ENCODE measurements at regions not wholly inside any gene's neighbourhood (a gene's known extent, or its start where the extent isn't known, plus 50 kb on each side); places are given as distances from the start of the nearest gene placed in this dataset.
"Not testable (repeated sequence)": the region's sequence is repeated elsewhere in the genome, so short reads cannot be mapped to it uniquely, and the experiment has no call there.

DNA sequence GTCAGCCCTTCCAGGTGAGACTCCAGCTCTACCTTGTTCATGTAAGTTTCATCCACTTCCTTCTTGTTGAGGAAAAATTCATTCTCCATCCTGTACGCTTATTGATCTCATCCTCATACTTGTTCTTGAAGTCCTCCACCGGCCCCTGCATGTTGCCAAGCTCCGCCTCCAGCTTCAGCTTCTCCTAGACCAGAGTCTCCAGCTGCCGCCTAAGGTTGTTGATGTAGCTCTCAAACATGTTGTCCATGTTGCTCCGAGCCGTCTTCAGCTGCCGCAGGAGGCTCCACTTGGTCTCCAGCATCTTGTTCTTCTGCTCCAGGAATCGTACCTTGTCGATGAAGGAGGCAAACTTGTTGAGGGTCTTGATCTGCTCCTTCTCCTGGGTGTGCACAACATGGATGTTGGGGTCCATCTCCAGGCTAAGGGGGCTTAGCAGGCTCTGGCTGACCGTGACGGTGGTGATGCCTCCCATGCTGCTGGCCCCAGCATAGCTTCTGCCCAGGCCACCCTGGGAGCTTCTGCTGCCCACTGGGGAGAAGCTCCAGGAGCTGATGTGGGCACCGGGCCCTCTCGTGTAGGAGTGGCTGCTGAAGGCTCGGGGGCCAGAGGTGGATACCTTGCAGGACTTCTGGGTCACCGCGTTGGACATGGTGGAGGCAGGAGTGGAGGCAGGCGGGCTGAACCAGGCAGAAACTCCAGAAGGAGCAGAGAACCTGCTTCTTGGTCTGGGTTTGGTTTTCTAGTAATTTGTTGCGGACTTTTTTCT lies 422.6 kb upstream of the ARPP21 start:
- no peak for DNase-seq

GRCh38 chr3:35223632-35224394 lies 415.5 kb upstream of the ARPP21 start:
- DNase-seq, result no peak

GRCh38 chr3:35224565-35225295 lies 414.6 kb upstream of the ARPP21 start:
- no peak for DNase-seq

DNA sequence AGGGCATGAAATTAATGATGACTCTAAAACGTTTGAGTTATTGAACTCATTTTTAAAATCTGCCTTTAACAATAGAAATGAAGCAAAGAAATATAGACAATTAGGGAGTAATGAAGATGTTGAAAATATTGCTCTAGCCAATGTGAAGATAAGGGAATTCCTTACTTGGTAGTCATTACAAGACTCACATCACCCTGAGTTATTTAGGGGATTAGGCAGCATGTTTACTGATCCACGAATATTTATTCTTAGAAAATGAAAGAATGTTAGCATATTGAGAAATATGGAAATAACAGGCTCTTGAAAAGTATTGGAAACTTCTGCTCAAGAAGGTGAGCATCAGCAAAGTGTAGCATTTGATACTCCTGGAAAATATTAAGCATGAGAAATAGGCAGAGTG lies 398.1 kb upstream of the ARPP21 start:
- DNase-seq, result no peak

DNA sequence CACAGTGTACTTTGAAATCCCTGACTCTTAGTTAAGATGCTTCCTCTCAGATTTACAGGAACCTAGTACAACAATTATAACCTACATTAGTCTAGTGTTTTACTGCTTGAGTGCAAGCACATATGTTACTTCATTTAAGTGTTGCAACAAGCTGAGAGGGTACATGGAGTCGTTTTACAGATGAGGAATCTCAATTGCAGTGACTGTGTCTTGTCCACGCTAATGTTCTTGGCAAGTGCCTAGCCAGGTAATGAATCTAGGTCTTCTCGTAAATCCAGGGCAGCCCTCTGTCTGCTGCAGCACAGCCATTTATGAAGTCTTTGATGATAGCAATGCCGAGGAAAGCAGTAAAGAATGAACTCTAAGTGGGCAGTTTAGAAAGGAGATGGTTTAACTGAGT lies 384.4 kb upstream of the ARPP21 start:
- DNase-seq, result no peak

DNA sequence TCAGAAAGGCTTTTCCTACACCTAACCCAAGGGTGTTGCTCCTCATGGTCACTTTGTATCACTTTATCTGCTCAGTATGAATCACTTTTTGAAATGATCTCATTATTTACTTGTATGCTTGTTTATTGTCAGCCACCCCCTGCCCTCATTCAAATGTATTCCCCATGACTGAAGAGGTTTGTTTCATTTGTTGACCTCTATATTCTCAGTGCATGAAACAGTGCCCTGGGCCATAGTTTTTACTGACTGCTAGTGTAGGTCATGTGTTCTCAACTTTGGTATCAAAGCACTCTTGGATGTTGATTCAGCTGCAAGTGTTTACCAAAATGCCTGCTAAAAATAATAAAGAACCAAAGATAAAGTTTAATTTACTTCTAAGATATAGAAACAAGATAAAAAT lies 381.7 kb upstream of the ARPP21 start:
- DNase-seq, result no peak

GRCh38 chr3:35262406-35262805 lies 376.9 kb upstream of the ARPP21 start:
- no peak for DNase-seq

DNA sequence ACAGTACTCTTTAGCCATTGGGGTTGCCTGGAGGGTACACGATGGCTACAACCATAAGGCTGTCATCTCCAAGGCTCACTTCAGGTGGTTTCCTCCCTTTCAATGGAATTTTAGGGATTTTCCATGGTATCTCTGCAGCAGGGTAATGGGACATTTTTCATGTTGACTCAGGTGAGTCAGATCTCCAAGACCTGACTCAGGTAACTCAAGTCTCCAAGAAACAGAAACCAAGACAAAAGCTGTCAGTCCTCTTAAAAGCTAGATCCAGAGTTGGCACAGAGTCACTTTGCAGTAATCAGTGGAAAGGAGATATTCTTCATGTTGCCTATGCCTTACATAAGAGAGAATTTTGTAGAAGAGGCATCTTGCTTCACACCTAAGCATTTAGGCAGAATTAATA lies 375.8 kb upstream of the ARPP21 start:
- DNase-seq, result no peak

GRCh38 chr3:35266065-35266464 lies 373.3 kb upstream of the ARPP21 start:
- DNase-seq, result not testable (repeated sequence)

- DNase-seq, result no peak
These were observed 363.6 kb upstream of the ARPP21 start for GRCh38 chr3:35275768-35276167.

GRCh38 chr3:35276568-35276967 lies 362.8 kb upstream of the ARPP21 start:
- no peak for DNase-seq

- DNase-seq, result no peak
These were observed 347.7 kb upstream of the ARPP21 start for GRCh38 chr3:35291471-35292236.

DNA sequence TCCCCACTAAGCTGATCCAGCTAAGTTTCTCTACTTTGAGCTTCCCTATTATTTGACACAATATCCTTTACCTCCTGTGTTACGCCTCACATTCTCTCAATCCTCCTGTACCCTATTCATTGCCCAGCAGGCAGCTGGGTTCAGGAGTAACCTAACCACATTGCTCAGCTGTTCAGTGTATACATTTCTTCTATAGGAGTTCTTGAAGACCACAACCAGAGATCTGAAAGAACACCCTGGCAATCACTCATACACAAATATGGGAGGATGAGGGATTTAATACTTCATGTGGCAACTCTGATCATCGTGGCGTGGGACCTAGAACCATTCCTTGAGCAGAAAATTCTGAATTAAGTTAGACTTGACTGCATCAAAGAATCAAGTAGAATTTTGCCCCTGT lies 346.8 kb upstream of the ARPP21 start:
- DNase-seq, result no peak

GRCh38 chr3:35295906-35296305 lies 343.4 kb upstream of the ARPP21 start:
- DNase-seq, result no peak

DNA sequence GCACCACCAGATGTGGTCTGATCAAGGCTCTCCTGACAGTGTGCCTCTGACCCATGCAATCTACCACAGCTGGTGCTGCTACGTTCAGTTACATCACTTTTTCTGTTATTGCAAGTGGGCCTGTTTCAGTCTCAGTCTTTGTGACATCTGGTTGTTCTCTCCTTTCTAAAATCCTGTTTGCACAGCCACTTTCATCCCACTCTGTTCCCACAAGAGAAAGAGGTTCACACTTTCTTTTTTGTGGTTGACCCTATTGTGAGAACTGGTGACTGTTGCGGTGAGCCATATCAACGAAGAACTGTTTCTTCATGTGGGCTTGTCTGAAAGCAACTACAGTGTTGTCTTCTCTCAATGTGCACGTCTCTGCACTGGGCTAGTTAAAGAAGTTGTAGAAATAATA lies 342.8 kb upstream of the ARPP21 start:
- DNase-seq, result peak; percentile 3

- DNase-seq, result not testable (repeated sequence)
These were observed 342.4 kb upstream of the ARPP21 start for GRCh38 chr3:35296944-35297343.

DNA sequence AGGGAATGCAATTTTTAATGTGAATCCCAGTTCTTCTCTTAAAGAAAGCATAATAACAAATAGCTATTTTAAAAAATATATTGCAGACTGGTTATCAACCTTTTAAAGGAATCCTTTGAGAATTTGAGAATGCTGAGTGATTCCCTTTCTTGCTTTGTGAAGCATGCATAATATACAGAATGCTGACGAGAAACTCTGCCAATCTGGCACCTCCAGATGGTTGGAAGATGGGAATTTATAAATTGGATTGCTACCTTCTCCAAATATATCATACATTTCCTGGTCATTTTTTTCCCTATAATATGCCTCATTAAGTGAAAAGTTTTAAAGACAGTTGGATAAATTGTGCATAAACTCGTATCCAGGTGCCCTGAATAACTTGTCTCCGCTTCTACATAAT lies 333.9 kb upstream of the ARPP21 start:
- no peak for DNase-seq

DNA sequence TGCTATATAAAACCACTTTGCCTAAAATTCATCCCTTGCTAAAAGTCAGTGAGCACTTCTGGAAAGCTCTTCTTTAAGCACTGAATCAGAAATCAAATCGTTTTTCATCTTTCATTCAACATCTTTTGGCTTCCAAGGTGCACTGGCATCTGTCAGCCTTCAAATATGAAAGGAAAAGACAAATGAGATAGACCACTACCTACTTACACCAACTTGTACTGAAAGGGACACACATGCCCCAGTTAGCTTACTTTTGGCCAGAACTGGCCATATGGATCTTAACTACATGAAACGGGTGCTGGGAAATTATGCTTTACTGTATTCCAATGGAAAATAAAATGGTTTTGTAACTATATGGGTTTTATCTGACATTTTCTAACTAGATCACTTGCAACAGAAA lies 332.0 kb upstream of the ARPP21 start:
- DNase-seq, result no peak

DNA sequence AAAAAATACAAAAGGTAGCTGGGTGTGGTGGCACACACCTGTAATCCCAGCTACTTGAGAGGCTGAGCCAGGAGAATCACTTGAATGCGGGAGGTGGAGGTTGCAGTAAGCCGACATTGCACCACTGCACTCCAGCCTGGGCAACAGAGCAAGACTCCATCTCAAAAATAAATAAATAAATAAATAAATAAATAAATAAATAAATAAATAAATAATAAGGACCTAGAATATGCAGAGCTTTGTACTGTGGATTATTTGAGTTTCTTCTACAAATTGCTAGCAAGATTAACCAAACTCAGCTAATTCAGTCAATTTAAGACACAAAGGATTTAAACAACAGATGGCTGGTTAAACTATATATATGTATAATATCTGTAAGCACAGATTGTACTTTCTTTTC lies 322.5 kb upstream of the ARPP21 start:
- not testable (repeated sequence) for DNase-seq

DNA sequence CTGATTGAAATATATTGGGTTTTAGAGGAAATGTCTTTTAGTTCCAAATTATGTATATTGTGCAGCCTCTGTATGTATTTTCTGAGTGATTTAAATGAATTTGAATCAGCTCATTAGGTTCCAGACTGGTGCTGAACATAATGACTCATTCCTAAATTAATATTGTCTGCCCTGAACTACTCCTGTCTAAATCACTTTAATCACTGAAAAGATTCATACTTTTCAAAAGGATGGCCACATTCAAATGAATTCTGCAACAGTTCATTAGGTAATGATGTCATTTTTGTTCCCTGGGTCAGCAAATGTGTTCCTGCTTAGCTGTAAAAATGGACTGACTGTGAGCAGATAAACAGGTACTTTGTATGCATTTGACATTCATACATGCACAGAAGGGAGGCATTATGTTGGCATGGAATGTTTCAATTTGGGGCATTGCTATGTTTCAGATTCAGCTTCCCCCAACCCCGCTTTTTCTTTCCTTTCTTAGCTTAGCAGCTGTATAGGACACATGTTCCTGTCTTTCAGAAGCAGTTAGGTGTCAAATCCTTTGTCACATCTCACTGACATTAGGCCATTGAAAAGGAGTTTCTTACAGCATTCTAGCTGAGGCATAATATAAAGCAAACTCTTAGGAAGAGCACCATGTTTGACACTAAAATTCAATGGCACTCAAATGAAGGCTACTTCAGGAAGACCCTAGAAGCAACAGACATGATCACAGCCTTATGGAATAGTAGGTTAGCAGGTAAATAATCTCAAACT lies 318.5 kb upstream of the ARPP21 start:
- DNase-seq, result no peak

- DNase-seq, result no peak
These were observed 317.3 kb upstream of the ARPP21 start for GRCh38 chr3:35322070-35322469.

DNA sequence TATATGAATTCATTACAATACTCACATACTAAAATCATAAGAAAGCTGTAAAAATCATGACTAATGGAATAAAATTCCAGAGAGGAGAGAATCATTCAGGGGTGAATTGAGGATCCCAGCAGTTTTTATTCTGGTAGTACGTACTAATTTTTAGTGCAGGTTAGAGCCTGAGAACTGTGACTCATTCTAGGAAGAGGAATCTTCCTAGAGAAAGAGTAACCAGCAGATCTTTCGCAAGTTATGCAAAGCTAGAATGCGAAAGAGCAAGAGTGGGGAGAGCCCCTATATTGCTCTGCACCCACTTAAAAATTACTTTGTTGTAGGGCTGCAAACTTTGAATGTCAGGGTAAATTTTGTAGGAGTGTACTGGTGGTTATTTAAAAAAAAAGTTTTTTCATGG lies 303.6 kb upstream of the ARPP21 start:
- no peak for DNase-seq
